ENCODE measurements at regions not wholly inside any gene's neighbourhood (a gene's known extent, or its start where the extent isn't known, plus 50 kb on each side); places are given as distances from the start of the nearest gene placed in this dataset.

DNA sequence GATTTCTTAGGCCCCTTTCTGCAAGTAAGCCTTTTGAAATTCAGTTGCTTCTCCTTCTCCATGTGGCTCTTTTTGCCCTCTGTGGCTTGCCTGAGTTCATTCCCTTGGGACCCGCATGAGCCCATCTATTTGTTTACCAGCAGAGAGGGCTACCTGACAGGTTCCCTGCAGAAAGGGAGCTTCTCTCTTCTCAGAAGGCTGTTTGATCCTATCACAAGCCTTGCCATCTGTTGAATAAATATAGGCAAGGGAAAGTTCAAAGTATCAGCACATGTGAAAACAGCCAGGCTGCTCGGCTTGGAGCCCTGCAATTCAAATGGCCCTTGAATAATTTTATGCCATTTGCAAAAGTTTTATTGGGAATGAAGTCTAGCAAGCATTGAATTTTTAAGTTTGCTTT lies 720.2 kb upstream of the FZD8 start:
- TF ChIP-seq, protein P1, sequence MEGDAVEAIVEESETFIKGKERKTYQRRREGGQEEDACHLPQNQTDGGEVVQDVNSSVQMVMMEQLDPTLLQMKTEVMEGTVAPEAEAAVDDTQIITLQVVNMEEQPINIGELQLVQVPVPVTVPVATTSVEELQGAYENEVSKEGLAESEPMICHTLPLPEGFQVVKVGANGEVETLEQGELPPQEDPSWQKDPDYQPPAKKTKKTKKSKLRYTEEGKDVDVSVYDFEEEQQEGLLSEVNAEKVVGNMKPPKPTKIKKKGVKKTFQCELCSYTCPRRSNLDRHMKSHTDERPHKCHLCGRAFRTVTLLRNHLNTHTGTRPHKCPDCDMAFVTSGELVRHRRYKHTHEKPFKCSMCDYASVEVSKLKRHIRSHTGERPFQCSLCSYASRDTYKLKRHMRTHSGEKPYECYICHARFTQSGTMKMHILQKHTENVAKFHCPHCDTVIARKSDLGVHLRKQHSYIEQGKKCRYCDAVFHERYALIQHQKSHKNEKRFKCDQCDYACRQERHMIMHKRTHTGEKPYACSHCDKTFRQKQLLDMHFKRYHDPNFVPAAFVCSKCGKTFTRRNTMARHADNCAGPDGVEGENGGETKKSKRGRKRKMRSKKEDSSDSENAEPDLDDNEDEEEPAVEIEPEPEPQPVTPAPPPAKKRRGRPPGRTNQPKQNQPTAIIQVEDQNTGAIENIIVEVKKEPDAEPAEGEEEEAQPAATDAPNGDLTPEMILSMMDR (conservative IDR thresholded peaks at IDR 0.05), result no peak
- TF ChIP-seq EZH2 (IDR thresholded peaks at IDR 0.05; ENCODE audit: low read depth), result no peak
